ENCODE measurements at regions not wholly inside any gene's neighbourhood (a gene's known extent, or its start where the extent isn't known, plus 50 kb on each side); places are given as distances from the start of the nearest gene placed in this dataset.

- peak; percentile 52 for TF ChIP-seq SMC3 (IDR thresholded peaks at IDR 0.05; ENCODE audit: low read depth, low read length)
- TF ChIP-seq, protein P1, sequence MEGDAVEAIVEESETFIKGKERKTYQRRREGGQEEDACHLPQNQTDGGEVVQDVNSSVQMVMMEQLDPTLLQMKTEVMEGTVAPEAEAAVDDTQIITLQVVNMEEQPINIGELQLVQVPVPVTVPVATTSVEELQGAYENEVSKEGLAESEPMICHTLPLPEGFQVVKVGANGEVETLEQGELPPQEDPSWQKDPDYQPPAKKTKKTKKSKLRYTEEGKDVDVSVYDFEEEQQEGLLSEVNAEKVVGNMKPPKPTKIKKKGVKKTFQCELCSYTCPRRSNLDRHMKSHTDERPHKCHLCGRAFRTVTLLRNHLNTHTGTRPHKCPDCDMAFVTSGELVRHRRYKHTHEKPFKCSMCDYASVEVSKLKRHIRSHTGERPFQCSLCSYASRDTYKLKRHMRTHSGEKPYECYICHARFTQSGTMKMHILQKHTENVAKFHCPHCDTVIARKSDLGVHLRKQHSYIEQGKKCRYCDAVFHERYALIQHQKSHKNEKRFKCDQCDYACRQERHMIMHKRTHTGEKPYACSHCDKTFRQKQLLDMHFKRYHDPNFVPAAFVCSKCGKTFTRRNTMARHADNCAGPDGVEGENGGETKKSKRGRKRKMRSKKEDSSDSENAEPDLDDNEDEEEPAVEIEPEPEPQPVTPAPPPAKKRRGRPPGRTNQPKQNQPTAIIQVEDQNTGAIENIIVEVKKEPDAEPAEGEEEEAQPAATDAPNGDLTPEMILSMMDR (conservative IDR thresholded peaks at IDR 0.05; ENCODE audit: low read depth, low read length) = peak; percentile 48
Observed at GRCh38 chr17:71237903-71238538, 882.8 kb upstream of the SOX9 start.

Measured in IMR-90 (cell line).